ENCODE measurements at regions not wholly inside any gene's neighbourhood (a gene's known extent, or its start where the extent isn't known, plus 50 kb on each side); places are given as distances from the start of the nearest gene placed in this dataset.

- Histone ChIP-seq H3K56ac (replicated peaks; ENCODE audit: insufficient read length, low read depth, low read length) (no peak overlapping the region), H3K4me1 (replicated peaks in 1 of 4; ENCODE audit: control insufficient read depth in 3 of 4, insufficient read depth in 4 of 4, low read length in 3 of 4) (no peaks in the 10 kb centered on the region), H3K36me3 (ENCODE audit: control insufficient read depth in 2 of 4, insufficient read depth in 4 of 4, low read length in 3 of 4) (no peaks in the 10 kb centered on the region), H2AFZ (ENCODE audit: low read length) (no peak overlapping the region), H3K18ac (ENCODE audit: extremely low read depth, low read length) (no peak overlapping the region), H3K79me1 (ENCODE audit: low read depth, low read length) (no peaks in the 10 kb centered on the region), H4K91ac (replicated peaks; ENCODE audit: insufficient read length, low read length) (no peak overlapping the region), H3K23ac (ENCODE audit: insufficient read length) (no peak overlapping the region), H3K4ac (replicated peaks; ENCODE audit: insufficient read length, low read depth, low read length) (no peak overlapping the region), H3K4me3 (ENCODE audit: extremely low read depth in 1 of 4, insufficient read depth in 2 of 4, low read depth in 3 of 4, low read length in 4 of 4) (no peak overlapping the region), H4K20me1 (replicated peaks in 1 of 2; ENCODE audit: control insufficient read depth in 1 of 2, insufficient read depth in 2 of 2, low read length in 2 of 2) (no peaks in the 10 kb centered on the region), H2BK12ac (ENCODE audit: low read depth, low read length) (no peak overlapping the region), H2BK15ac (ENCODE audit: low read length) (no peak overlapping the region), H2BK120ac (replicated peaks; ENCODE audit: low read depth, low read length) (no peak overlapping the region), H2BK20ac (ENCODE audit: low read length) (no peak overlapping the region), H3K9ac (replicated peaks in 1 of 4; ENCODE audit: extremely low read depth in 1 of 4, low read depth in 3 of 4, low read length in 3 of 4) (no peak overlapping the region), H3K27ac (ENCODE audit: low read depth, low read length) (no peak overlapping the region), H3K4me2 (ENCODE audit: insufficient read depth in 1 of 2, low read depth in 2 of 2, low read length in 2 of 2) (no peak overlapping the region), H3K23me2 (ENCODE audit: low read depth, low read length) (no peaks in the 10 kb centered on the region), H4K5ac (ENCODE audit: insufficient read length, low read depth, low read length) (no peak overlapping the region), H3K79me2 (ENCODE audit: control insufficient read depth in 1 of 2, insufficient read depth in 2 of 2, low read length in 2 of 2) (no peaks in the 10 kb centered on the region), H2BK5ac (ENCODE audit: low read depth, low read length) (no peak overlapping the region), H4K8ac (ENCODE audit: extremely low read depth, insufficient read depth, low read length) (no peak overlapping the region), H3K14ac (ENCODE audit: insufficient read length) (no peak overlapping the region), H2AK5ac (ENCODE audit: low read depth, low read length) (no peak overlapping the region), H3K27me3 (replicated peaks in 1 of 4; ENCODE audit: control insufficient read depth in 3 of 4, extremely low read depth in 1 of 4, insufficient read depth in 3 of 4, low read length in 3 of 4) (no peaks in the 10 kb centered on the region), H3K9me3 (ENCODE audit: insufficient read depth in 2 of 2, low read depth in 1 of 2, low read length in 1 of 2) (no peaks in the 10 kb centered on the region)
- no peak for TF ChIP-seq CBX8 (IDR thresholded peaks at IDR 0.05; ENCODE audit: borderline replicate concordance, low read depth, low read length)
- WGBS, 2 experiments (ENCODE audit: extremely low coverage in 1 of 2, insufficient coverage in 1 of 2, insufficient read length in 1 of 2, insufficient replicate concordance in 2 of 2, low coverage in 1 of 2, low lambda C conversion rate in 2 of 2, missing lambda C conversion rate in 1 of 2) = 75% methylated on average over 1 of the region's 1 CpG; no CpG with 5 or more reads in 1 of the 2 experiments
- ChIA-PET CTCF (ENCODE audit: partially characterized antibody) (interaction anchor here (0.7 to 1.4 kb wide), 3 partner anchors 13 to 313 kb away, joined by 3 read pairs; no protein-coding TSS in a partner anchor), POLR2A (ENCODE audit: partially characterized antibody) (no interaction called here)
- DNase-seq (ENCODE audit: low read depth in 1 of 2, low spot score in 2 of 2) (no peak), FAIRE-seq (no peak)
These were observed 245.2 kb downstream of the CYRIA start for GRCh38 chr2:16420421-16420820.

Data from H1 (cell line).